Frontal cortex (tissue), 3 donors: ENCODE measurements at regions not wholly inside any gene's neighbourhood (a gene's known extent, or its start where the extent isn't known, plus 50 kb on each side); places are given as distances from the start of the nearest gene placed in this dataset.
"Not testable (repeated sequence)": the region's sequence is repeated elsewhere in the genome, so short reads cannot be mapped to it uniquely, and the experiment has no call there.

ENCODE experiments used
- DNase-seq, 2 donors: peaks; one replicate each; pipeline ENCODE4 v3.0.0; 2012; ENCODE audit warnings: low spot score in 2 of 2
- FAIRE-seq: peaks from 2 replicates; lab custom pipeline; 2012; peaks lifted over from hg19 to GRCh38; lab: Jason Lieb, UNC
- donor health status: control.
- donor health status: control.
- donor health status: control.

DNA sequence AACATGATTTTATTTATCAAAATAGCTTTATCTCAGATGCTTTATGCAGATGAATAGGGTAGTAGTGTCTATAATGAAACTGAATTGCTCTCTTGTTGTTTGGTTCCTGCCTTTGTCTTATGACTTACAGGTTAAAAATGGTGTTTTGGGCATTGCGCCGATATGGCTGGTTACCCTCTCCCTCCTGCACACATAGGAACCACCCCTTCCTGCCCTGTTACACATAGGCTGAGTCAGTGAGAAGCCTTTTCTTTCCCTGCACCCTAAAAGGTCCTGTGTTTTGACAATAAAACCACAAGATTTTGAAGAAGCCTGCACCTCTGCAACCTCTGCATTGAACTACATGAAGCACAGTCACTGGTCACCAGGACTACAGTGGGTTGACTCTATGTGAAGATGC is 655.8 kb upstream of the ANKRD30A start:
- no peak for FAIRE-seq
- DNase-seq: no peak

DNA sequence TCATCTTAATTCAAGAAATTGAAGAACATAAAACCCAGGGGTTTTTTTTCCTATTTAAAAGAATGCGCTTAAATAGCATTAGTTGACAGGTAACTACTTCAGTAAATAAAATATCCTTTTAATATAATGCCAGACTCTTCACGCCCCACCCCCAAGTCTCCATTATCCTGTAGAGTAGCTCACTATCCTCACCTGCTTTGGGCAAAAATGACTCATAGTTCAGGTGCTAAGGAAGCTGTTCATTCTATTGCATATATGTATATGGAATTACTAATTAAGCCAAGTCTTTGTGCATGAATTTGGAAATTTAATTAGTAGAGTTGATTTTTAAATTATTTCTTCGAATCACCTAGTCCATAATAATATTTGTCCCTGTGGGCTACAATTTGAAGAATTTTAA is 656.8 kb upstream of the ANKRD30A start:
- no peak for DNase-seq
- no peak for FAIRE-seq

DNA sequence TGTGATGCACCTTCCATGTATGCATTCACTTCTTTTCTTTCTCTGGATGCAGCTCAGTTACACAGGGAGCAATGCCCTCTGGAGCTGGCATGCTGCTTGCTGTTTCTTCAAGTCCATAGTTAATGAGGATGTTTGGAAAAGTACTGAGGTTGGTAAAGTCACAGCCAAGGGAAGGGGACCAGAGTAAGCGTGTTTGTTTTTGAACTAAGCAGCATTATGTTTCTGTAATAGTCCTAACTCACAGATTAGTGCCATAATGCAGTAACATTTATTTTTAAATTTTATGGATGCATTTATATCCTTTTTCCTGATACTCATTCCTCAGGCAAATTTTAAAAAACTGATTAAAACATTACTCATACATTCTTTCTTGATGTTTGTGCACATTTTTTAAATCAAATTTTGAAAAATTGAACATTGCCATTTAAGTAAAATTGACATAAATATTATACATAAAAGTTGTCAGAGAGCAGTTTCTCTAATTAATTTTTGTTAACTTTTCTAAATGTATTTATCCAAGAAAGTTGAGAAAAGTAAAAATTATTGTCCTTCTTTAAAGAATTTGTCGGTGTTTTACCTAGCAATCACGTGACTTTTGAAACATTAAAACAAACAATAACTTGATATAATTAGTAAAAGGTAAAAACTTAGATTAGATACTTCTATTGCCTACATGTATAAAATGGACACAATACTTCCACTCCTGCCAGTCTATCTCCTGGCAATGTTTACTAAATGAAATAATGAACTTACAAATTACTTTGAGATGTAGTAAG is 659.6 kb upstream of the ANKRD30A start:
- no peak for DNase-seq

DNA sequence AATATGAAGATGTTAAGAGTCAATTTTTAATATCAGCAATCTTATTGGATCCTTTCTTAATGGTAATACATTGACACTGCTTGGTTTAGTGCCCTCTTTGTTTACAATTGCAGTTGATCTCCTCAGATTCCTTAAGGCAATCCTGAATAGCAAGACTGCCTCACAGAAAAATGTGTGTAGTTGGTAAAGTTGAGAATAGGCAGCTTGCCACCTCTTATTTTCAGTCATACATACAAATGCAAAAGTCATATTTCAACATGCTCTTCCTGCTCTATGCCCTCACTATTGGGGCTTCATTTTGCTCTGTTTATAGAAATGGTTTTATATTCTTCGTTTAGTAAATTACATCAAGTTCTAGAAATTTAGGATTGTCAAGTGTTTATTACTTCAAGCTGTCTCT is 661.1 kb upstream of the ANKRD30A start:
- FAIRE-seq: no peak

More for the DNA sequence above, 659.6 kb upstream of the ANKRD30A start:
- peak; percentile 42 for FAIRE-seq

DNA sequence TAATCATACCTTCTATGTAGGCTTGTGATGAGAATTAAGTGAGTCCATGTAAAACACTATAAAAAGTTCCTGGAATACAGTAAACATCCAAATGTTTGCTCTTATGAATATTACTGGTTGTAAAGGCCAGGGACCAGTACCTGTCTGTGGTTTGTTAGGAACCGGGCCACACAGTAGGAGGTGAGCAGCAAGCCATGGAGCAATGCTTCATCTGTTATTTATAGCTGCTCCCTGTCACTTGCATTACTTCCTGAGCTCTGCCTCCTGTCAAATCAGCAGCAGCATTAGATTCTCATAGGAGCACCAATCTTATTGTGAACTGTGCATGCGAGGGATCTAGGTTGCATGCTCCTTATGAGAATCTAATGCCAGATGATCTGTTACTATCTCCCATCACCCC is 662.0 kb upstream of the ANKRD30A start:
- DNase-seq: no peak
- no peak for FAIRE-seq

More for the DNA sequence above, 661.1 kb upstream of the ANKRD30A start:
- DNase-seq: no peak

DNA sequence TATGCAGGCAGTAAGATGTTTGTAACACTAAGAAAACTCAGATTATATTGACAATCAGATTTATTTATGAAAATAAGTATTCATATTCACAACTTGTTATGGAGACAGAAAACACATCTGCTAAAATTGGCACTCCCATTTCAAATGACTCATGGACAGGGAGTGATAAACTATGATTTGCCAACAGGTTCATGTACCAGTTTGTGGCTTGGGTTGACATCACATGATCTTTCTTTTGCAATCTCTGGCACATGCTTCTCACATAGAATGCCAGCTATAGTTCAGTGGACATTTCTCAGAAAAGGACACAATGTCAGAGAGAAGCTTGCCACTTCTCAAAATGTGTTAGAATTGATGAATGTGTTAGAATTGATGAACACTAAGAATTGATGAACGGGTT is 663.2 kb upstream of the ANKRD30A start:
- no peak for DNase-seq
- no peak for FAIRE-seq

DNA sequence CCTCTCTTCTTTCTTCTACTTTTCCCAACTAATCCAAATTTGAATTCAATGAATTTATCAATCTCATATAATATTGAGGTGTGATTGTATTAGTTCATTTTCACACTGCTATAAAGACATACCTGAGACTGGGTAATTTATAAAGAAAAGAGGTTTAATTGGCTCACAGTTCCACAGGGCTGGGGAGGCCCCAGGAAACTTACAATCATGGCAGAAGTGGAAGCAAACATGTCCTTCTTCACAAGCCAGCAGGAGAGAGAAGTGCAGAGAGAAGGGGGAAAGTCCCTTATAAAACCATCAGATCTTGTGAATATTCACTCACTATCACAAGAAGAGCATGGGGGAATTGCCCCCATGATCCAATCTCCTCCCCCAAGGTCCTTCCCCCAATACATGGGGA is 667.0 kb upstream of the ANKRD30A start:
- FAIRE-seq: not testable (repeated sequence)

DNA sequence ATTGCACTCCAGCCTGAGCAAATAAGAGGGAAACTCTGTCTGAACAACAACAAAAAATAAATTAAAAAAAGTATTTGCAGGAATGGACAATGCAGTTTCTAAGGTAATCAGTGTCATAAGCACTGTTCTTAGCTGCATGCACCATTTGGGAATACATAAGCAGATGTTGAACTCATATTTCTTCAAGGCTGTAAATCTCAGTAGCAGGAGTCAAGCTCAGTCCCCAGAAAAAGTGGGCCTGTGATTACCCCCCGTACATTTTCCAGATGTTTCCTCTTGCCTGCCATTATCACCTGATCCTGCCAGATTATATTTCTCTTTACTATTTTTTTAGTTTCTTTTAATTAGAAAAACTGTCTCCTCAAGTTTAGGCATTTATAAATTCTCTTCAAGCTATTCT is 667.6 kb upstream of the ANKRD30A start:
- DNase-seq (no peak), FAIRE-seq (no peak)

More for the DNA sequence above, 667.0 kb upstream of the ANKRD30A start:
- not testable (repeated sequence) for DNase-seq

DNA sequence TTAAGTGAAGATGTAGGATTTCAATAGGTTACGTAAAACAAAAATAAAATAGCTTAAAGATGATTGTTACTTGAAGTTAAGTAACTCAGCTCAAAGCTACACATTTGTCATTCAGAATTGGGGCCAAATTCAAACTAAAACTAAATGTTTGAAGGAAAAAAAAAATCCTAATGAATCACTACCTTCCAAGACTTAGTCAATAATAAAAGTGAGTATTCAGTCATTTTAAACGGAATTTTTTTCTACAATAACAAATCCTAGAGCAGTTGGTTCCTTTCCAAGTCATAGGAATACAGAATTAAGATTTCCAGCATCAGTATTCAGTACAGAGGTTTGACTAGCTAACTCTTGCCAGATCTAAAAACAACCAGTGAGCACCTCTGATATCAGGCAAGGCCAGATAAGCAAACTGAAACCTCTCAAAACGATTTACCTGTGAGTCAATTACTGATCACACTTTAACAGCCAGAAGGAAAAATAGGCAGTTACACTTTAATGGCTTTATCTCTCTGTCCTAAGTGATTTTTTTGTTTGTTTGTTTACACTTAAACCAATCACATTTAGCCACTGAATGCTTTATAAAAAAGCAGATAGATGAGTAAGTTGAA is 669.8 kb upstream of the ANKRD30A start:
- no peak for DNase-seq
- no peak for FAIRE-seq

DNA sequence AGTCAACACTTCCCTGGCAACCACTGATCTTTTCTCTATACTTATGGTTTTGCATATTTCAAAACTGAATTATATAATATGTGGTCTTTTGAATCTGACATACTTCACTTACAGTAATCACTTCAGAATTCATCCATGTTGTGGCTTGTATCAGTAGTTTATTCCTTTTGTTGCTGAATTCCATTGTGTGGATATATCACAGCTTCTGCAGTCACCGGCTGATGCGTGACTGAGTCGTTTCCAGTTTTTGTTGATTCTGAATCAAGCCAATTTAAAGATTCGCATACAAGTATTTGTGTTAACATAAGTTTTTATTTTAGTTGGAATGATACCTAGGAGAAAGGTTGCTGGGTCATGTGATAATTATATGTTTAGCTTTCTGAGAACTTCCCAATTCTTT is 672.5 kb upstream of the ANKRD30A start:
- FAIRE-seq (no peak), DNase-seq (no peak)

DNA sequence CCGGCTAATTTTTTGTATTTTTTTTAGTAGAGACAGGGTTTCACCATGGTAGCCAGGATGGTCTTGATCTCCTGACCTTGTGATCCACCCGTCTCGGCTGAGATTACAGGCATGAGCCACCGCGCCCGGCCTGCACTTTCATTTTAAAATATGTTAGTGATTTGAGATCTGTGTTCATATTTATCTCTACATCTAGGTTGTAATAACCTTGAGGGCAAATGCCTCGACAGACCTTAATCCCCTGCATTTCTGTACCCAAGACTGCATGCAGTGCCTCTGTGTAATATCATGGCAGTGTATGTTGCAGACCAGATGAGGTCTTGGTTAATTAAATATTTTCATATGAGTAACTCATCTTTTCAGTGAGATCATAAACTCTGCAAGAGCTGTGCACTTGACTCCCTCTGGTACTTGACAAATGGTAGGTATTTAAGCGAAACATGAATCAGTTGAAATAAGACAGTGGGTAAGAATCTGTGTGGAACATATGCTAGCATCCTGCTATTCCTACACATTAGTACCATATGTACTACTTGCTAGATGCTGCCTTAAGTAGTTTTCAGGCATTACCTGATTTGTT is 673.9 kb upstream of the ANKRD30A start:
- DNase-seq: no peak
- no peak for FAIRE-seq

DNA sequence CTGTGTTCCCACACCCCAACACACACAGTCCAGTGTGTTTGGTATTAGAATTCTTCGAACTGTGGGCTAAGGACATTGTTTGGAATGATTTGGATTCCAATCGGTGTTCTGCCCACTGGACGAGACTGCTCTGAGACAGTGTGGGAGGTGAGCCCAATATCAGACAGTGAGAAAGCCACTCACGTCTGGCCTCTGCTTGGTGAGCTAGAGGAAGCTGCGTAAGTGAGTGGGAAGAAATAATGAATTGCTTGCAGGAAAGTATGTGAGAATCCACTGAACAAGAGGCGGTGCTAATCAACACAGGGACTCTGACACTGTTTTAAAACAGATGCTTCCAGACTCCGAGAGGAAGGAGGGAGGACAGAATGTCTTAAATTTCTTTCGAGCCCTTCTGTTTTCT is 675.0 kb upstream of the ANKRD30A start:
- FAIRE-seq: no peak

DNA sequence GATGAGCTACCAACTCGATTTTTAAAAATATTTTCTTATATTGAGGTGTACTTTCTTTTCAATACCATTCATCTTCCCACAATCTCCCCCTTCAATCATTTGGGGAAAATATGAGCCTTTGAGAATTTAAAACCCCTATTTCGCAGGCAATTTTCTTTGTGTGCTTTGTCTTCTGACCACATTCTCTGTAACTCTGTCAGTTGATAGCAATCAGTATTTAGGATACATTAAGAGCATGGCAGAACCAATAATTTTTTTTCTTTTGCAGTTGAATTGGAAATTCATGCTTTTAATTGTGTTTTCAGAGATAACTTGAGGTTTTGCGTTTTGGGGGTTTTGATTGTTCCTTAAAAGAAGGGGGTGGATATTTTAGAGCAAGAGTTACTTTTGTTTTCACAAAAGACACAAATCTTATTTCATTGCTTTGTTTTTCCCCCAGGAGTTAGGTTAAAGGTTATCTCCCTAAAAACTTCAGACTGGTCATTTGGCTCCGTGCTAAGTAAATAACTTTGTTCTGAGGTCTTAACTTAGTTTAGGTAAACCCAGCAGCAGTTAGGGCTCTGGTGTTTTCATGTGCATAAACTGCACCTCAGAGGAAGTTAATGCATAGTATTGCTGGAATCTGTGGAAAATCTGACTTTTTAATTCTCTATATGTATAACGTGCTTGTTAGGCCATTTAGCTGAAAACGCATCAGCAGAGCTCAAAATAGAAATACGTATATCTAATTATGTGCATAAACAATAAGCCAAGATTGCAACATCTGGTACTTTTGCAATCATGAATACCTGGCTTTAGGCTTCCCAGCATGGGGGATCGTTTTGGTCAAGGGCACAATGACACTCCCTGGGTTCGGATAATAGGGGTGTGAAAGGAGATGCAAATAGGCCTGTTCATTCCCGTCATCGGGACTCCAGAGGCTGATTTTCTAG is 676.4 kb upstream of the ANKRD30A start:
- FAIRE-seq: no peak
- no peak for DNase-seq

More for the DNA sequence above, 675.0 kb upstream of the ANKRD30A start:
- DNase-seq: no peak

DNA sequence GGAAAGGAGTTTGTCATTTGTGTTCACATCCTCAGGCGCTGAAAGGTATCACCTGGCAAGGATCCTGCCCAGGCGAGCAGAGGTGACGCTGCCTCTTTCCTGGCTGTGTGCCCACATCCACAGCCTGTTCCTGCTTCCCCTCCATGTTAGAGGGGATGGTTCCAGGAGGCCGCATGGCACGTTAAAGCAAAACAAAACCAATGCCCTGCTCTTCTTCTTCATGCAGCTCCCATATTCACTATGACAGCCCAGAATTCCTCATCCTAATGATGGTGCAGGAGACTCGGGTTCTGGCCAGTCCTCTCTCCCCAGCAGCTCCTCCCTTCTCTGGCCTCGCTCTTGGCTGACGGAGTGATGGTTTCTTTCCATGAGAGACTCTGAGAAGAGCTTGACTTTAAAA is 678.5 kb upstream of the ANKRD30A start:
- FAIRE-seq: no peak
- no peak for DNase-seq

DNA sequence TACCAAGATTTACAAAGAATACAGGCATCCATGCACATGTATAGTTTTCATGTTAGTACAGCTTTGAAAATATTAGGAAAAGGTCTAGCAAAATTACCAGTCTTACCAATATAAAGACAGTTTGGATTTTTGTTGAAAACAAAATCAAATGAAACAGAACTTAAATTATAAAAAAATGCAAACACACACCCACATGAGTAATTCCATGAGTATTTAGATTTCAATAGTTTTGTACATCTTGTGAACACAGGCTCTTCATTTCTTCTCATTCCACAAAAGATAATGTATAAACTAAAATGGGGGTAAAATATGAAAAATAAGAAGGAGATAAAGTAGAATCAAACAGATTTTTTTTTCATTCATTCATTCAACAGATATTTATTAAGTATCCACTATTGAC is 682.2 kb upstream of the ANKRD30A start:
- no peak for FAIRE-seq

DNA sequence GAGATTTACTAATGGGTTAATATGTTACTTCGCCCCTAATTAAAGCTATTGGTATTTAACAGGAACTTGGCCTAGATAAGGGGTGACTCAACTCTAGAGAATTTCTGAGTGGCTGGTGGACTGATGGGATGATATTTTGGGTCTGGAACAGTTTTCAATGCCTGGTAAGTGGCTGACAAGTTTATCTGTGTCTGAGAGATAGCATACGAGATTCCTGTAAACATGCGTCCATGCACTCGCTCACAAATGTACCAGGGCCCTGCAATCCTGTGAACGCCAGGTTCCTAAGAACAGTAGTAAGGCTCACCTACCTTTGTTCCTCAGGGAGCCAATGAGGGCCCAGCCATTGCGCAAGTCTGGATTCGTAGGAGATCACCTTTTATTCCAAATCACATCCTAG is 683.8 kb upstream of the ANKRD30A start:
- FAIRE-seq (no peak), DNase-seq (no peak)

More for the DNA sequence above, 682.2 kb upstream of the ANKRD30A start:
- DNase-seq: no peak

DNA sequence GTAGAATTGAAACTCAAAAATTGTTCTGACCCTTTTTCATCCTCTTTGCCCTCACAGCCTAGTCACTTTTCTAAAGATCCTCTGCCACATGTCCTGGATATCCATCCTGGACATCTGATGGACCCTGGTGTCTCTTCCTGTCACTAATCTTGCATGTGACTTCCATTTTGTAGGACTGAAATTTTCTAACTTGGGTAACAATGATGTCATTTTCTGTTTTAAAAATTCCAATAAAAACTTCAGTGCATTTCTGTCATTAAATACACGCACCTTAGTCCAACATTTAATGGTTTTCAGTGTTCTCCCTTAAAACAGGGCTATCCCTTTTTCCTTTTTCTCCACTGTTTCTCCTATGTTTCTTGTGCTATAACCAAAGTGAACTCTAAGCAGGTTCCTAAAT is 684.9 kb upstream of the ANKRD30A start:
- FAIRE-seq: no peak
- DNase-seq: no peak

DNA sequence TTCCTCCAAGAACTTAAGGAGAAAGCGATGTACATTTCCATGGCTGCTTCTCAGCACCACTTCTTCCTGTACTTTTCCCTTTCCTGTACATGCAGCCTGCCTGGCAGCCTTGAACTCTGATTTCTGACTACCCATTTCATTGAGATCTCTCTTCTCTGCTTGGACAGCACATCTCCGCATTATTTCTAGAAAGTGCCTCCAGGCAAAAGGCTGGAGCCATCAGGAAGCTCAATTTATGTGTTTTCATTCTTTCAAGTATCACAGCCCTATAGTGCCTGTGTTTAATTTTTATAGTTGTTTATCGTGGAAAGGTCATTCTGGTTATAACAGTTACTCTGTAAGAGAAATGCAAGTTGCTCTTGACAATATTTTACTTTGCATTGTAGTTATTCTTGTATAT is 688.0 kb upstream of the ANKRD30A start:
- FAIRE-seq: no peak

DNA sequence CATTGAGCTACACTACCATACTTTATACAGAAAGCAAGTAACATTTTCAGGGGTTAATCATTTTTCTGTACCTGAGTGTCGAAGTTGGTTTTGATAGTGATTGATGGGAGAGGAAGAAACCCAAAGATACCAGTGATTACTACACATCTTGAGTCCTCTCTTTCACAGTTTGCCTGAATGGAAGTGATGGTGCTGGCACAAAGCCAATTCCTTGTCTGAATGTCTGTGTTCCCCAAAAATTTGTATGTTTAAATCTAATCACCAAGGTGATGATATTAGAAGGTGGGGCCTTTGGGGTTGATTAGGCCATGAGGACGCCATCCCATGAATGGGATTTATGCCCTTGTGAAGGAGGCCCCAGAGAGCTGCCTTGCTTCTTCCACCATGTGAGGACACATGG is 696.9 kb upstream of the ANKRD30A start:
- FAIRE-seq (no peak), DNase-seq (no peak)

More for the DNA sequence above, 688.0 kb upstream of the ANKRD30A start:
- no peak for DNase-seq

DNA sequence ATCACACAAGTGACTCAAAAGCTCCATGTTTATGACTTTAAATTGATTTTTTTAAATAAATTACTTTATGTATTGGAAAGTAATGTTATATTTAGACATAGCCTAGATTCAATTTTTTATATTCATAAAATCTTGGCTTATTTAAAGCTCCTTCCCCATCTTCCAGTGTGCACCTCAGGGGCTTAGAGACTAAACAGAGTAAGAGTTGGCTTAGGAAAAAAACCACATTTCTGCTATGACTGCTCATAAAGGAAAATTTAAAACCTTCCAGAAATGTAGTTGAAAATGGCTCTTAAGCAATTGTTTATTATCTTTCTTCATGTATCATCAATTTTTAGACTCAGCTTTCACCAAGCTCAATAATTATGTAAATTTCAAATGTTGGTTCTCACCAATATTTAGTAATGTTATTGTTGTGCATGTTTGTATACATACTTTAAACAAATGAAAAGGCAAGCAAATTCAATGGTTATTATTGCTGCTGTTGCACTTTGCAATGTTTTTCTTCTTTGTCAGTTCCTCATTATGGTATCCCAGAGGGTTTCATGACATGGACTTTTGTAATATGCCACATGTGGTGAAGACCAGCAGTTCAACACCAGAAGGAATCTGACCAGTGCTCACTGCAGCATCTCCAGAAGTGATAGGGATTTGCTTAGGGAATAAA is 700.1 kb upstream of the ANKRD30A start:
- DNase-seq: no peak
- no peak for FAIRE-seq
